ENCODE measurements at regions not wholly inside any gene's neighbourhood (a gene's known extent, or its start where the extent isn't known, plus 50 kb on each side); places are given as distances from the start of the nearest gene placed in this dataset.

DNA sequence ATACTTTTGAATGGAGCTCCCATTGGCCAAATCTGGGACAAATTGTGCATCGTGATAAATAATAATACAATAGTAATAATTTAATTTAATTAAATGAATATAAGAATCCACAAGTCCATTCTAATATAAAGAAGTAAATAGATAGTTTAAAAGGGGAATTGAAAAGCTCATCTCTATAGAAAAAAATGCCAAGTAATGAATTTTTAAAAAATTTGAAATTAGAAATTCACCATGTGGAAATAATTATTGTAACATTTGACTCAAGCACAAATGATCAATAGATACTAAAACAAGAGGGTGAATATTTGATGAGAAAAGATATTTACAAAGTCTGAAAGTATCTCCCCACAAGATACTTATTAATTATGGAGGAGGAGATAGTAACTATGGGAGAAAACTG lies 467.4 kb downstream of the CETN3 start:
- no peaks in the 10 kb centered on the region for H3K4me1 ChIP-seq (ENCODE audit: control insufficient read depth, insufficient read depth, low read length)
- no peaks in the 10 kb centered on the region for H3K27me3 ChIP-seq (ENCODE audit: control insufficient read depth, insufficient read depth, low read length)
- H3K27ac ChIP-seq (ENCODE audit: low read length) = no peak overlapping the region
- no peak overlapping the region for H3K4me3 ChIP-seq (ENCODE audit: low read length)
- H3K36me3 ChIP-seq (ENCODE audit: control insufficient read depth, insufficient read depth, low read length) = no peaks in the 10 kb centered on the region
- H3K9me3 ChIP-seq (ENCODE audit: control insufficient read depth, low read depth, low read length) = no peaks in the 10 kb centered on the region
- WGBS (ENCODE audit: insufficient coverage, low lambda C conversion rate) = no CpG with 5 or more reads among the region's 1 CpG
- DNase-seq = no peak

- H3K9me3 ChIP-seq (ENCODE audit: control insufficient read depth, low read depth, low read length) = no peaks in the 10 kb centered on the region
- 82% methylated on average over 2 of the region's 3 CpGs for WGBS (ENCODE audit: insufficient coverage, low lambda C conversion rate)
- H3K4me1 ChIP-seq (ENCODE audit: control insufficient read depth, insufficient read depth, low read length) = no peaks in the 10 kb centered on the region
- DNase-seq = no peak
- no peaks in the 10 kb centered on the region for H3K36me3 ChIP-seq (ENCODE audit: control insufficient read depth, insufficient read depth, low read length)
- H3K27me3 ChIP-seq (ENCODE audit: control insufficient read depth, insufficient read depth, low read length) = no peaks in the 10 kb centered on the region
- no peak overlapping the region for H3K4me3 ChIP-seq (ENCODE audit: low read length)
- no peak overlapping the region for H3K27ac ChIP-seq (ENCODE audit: low read length)
Observed at GRCh38 chr5:89936576-89936975, 473.0 kb downstream of the CETN3 start.

GRCh38 chr5:89934069-89934468 lies 475.5 kb downstream of the CETN3 start:
- H3K27me3 ChIP-seq (ENCODE audit: control insufficient read depth, insufficient read depth, low read length) = no peaks in the 10 kb centered on the region
- H3K36me3 ChIP-seq (ENCODE audit: control insufficient read depth, insufficient read depth, low read length) = no peaks in the 10 kb centered on the region
- H3K9me3 ChIP-seq (ENCODE audit: control insufficient read depth, low read depth, low read length) = no peaks in the 10 kb centered on the region
- WGBS (ENCODE audit: insufficient coverage, low lambda C conversion rate) = 88% methylated on average over 1 of the region's 4 CpGs
- no peak for DNase-seq
- H3K4me3 ChIP-seq (ENCODE audit: low read length) = no peak overlapping the region
- no peak overlapping the region for H3K27ac ChIP-seq (ENCODE audit: low read length)
- H3K4me1 ChIP-seq (ENCODE audit: control insufficient read depth, insufficient read depth, low read length) = no peaks in the 10 kb centered on the region

GRCh38 chr5:89932771-89933181 lies 476.8 kb downstream of the CETN3 start:
- 43% methylated on average over 1 of the region's 2 CpGs for WGBS (ENCODE audit: insufficient coverage, low lambda C conversion rate)
- Histone ChIP-seq H3K4me1 (ENCODE audit: control insufficient read depth, insufficient read depth, low read length) (no peaks in the 10 kb centered on the region), H3K27me3 (ENCODE audit: control insufficient read depth, insufficient read depth, low read length) (no peaks in the 10 kb centered on the region), H3K9me3 (ENCODE audit: control insufficient read depth, low read depth, low read length) (no peaks in the 10 kb centered on the region), H3K4me3 (ENCODE audit: low read length) (no peak overlapping the region), H3K27ac (ENCODE audit: low read length) (no peak overlapping the region), H3K36me3 (ENCODE audit: control insufficient read depth, insufficient read depth, low read length) (no peaks in the 10 kb centered on the region)
- DNase-seq = no peak

GRCh38 chr5:89930591-89931392 lies 478.8 kb downstream of the CETN3 start:
- DNase-seq = no peak
- H3K4me3 ChIP-seq (ENCODE audit: low read length) = no peak overlapping the region
- WGBS (ENCODE audit: insufficient coverage, low lambda C conversion rate) = 40% methylated on average over 2 of the region's 5 CpGs
- H3K36me3 ChIP-seq (ENCODE audit: control insufficient read depth, insufficient read depth, low read length) = no peaks in the 10 kb centered on the region
- H3K27me3 ChIP-seq (ENCODE audit: control insufficient read depth, insufficient read depth, low read length) = no peaks in the 10 kb centered on the region
- no peaks in the 10 kb centered on the region for H3K9me3 ChIP-seq (ENCODE audit: control insufficient read depth, low read depth, low read length)
- H3K27ac ChIP-seq (ENCODE audit: low read length) = no peak overlapping the region
- no peaks in the 10 kb centered on the region for H3K4me1 ChIP-seq (ENCODE audit: control insufficient read depth, insufficient read depth, low read length)

DNA sequence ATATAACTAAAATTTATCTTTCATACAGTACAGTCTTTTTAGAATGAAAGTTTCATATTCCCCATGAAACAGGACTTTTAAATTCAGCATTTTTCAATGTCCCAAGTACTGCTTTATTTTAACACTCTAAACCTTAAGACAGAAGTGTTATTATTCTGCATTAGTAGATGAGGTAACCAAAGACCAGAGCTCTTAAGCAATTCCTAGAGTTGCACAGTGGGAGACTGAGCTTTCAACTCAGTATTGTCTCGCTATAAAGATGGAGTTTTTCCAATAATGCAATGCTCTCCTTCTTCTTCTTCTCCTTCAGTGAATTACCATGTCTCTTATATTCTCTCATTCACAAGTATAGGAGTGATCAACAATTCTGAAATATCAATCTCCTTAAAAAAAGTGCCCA lies 479.7 kb downstream of the CETN3 start:
- no peak for DNase-seq
- Histone ChIP-seq H3K9me3 (ENCODE audit: control insufficient read depth, low read depth, low read length) (no peaks in the 10 kb centered on the region), H3K27ac (ENCODE audit: low read length) (no peak overlapping the region), H3K4me1 (ENCODE audit: control insufficient read depth, insufficient read depth, low read length) (no peaks in the 10 kb centered on the region), H3K27me3 (ENCODE audit: control insufficient read depth, insufficient read depth, low read length) (no peaks in the 10 kb centered on the region), H3K36me3 (ENCODE audit: control insufficient read depth, insufficient read depth, low read length) (no peaks in the 10 kb centered on the region), H3K4me3 (ENCODE audit: low read length) (no peak overlapping the region)
- WGBS (ENCODE audit: insufficient coverage, low lambda C conversion rate) = 83% methylated on average over 1 of the region's 1 CpG

GRCh38 chr5:89929173-89929572 lies 480.4 kb downstream of the CETN3 start:
- Histone ChIP-seq H3K27me3 (ENCODE audit: control insufficient read depth, insufficient read depth, low read length) (no peaks in the 10 kb centered on the region), H3K9me3 (ENCODE audit: control insufficient read depth, low read depth, low read length) (no peaks in the 10 kb centered on the region), H3K27ac (ENCODE audit: low read length) (no peak overlapping the region), H3K36me3 (ENCODE audit: control insufficient read depth, insufficient read depth, low read length) (no peaks in the 10 kb centered on the region), H3K4me1 (ENCODE audit: control insufficient read depth, insufficient read depth, low read length) (no peaks in the 10 kb centered on the region), H3K4me3 (ENCODE audit: low read length) (no peak overlapping the region)
- WGBS (ENCODE audit: insufficient coverage, low lambda C conversion rate) = no CpG with 5 or more reads among the region's 2 CpGs
- DNase-seq = no peak

- WGBS (ENCODE audit: insufficient coverage, low lambda C conversion rate) = 100% methylated on average over 2 of the region's 3 CpGs
- Histone ChIP-seq H3K36me3 (ENCODE audit: control insufficient read depth, insufficient read depth, low read length) (no peaks in the 10 kb centered on the region), H3K4me1 (ENCODE audit: control insufficient read depth, insufficient read depth, low read length) (no peaks in the 10 kb centered on the region), H3K27me3 (ENCODE audit: control insufficient read depth, insufficient read depth, low read length) (no peaks in the 10 kb centered on the region), H3K4me3 (ENCODE audit: low read length) (no peak overlapping the region), H3K27ac (ENCODE audit: low read length) (no peak overlapping the region), H3K9me3 (ENCODE audit: control insufficient read depth, low read depth, low read length) (no peaks in the 10 kb centered on the region)
- DNase-seq = no peak
Observed at GRCh38 chr5:89922161-89922560, 487.4 kb downstream of the CETN3 start.

GRCh38 chr5:89917112-89917511 lies 492.4 kb downstream of the CETN3 start:
- no peaks in the 10 kb centered on the region for H3K27me3 ChIP-seq (ENCODE audit: control insufficient read depth, insufficient read depth, low read length)
- no peaks in the 10 kb centered on the region for H3K4me1 ChIP-seq (ENCODE audit: control insufficient read depth, insufficient read depth, low read length)
- no CpG with 5 or more reads among the region's 1 CpG for whole genome bisulfite sequencing (ENCODE audit: insufficient coverage, low lambda C conversion rate)
- H3K9me3 ChIP-seq (ENCODE audit: control insufficient read depth, low read depth, low read length) = no peaks in the 10 kb centered on the region
- no peak overlapping the region for H3K27ac ChIP-seq (ENCODE audit: low read length)
- H3K36me3 ChIP-seq (ENCODE audit: control insufficient read depth, insufficient read depth, low read length) = no peaks in the 10 kb centered on the region
- no peak for DNase-seq
- H3K4me3 ChIP-seq (ENCODE audit: low read length) = no peak overlapping the region

GRCh38 chr5:89916131-89916530 lies 493.4 kb downstream of the CETN3 start:
- H3K36me3 ChIP-seq (ENCODE audit: control insufficient read depth, insufficient read depth, low read length) = no peaks in the 10 kb centered on the region
- 80% methylated on average over 1 of the region's 1 CpG for WGBS (ENCODE audit: insufficient coverage, low lambda C conversion rate)
- H3K4me1 ChIP-seq (ENCODE audit: control insufficient read depth, insufficient read depth, low read length) = no peaks in the 10 kb centered on the region
- no peak overlapping the region for H3K27ac ChIP-seq (ENCODE audit: low read length)
- no peak overlapping the region for H3K4me3 ChIP-seq (ENCODE audit: low read length)
- H3K9me3 ChIP-seq (ENCODE audit: control insufficient read depth, low read depth, low read length) = no peaks in the 10 kb centered on the region
- DNase-seq = no peak
- H3K27me3 ChIP-seq (ENCODE audit: control insufficient read depth, insufficient read depth, low read length) = no peaks in the 10 kb centered on the region

GRCh38 chr5:89908876-89909275 lies 500.7 kb downstream of the CETN3 start:
- Histone ChIP-seq H3K9me3 (ENCODE audit: control insufficient read depth, low read depth, low read length) (no peaks in the 10 kb centered on the region), H3K27ac (ENCODE audit: low read length) (no peak overlapping the region), H3K27me3 (ENCODE audit: control insufficient read depth, insufficient read depth, low read length) (no peaks in the 10 kb centered on the region), H3K4me3 (ENCODE audit: low read length) (no peak overlapping the region), H3K4me1 (ENCODE audit: control insufficient read depth, insufficient read depth, low read length) (no peaks in the 10 kb centered on the region), H3K36me3 (ENCODE audit: control insufficient read depth, insufficient read depth, low read length) (no peaks in the 10 kb centered on the region)
- DNase-seq = no peak

Measured in large intestine (tissue), 3 donors.